Esophagus muscularis mucosa (tissue), 4 donors: ENCODE measurements at regions not wholly inside any gene's neighbourhood (a gene's known extent, or its start where the extent isn't known, plus 50 kb on each side); places are given as distances from the start of the nearest gene placed in this dataset.
A peak's percentile ranks its signal among the peaks of the same experiment; 100 is the strongest.

Experiments
- DNase-seq: peaks from one replicate; pipeline ENCODE4 v3.0.0-alpha.2; 2017; ENCODE audit errors: extremely low spot score
- H3K27ac ChIP-seq, 4 donors: fragments of 200-600 bp; sonication (generic); replicated peaks in 1 of 4; 1 replicate in 3 of 4; 2 replicates in 1 of 4; pipeline ENCODE4 v1.5.1; 2016 to 2019; ENCODE audit warnings: mild to moderate bottlenecking in 1 of 4
- H3K27me3 ChIP-seq, 4 donors: fragments of 200-600 bp; sonication (generic); one replicate each; pipeline versions ENCODE4 v1.5.1 to v1.6.0; 2016 to 2019
- H3K36me3 ChIP-seq, 4 donors: fragments of 200-600 bp; sonication (generic); one replicate each; pipeline ENCODE4 v1.5.1; 2016 to 2019
- H3K4me1 ChIP-seq, 4 donors: fragments of 200-600 bp; sonication (generic); one replicate each; pipeline ENCODE4 v1.5.1; 2016 to 2019
- H3K4me3 ChIP-seq, 4 donors: fragments of 200-600 bp; sonication (generic); 1 replicate in 2 of 4; 2 replicates in 2 of 4; pipeline ENCODE4 v1.5.1; 2016 to 2019; ENCODE audit warnings: mild to moderate bottlenecking in 4 of 4, moderate library complexity in 1 of 4
- H3K9me3 ChIP-seq, 4 donors: fragments of 200-600 bp; sonication (generic); 1 replicate in 3 of 4; 2 replicates in 1 of 4; pipeline ENCODE4 v1.5.1; 2016 to 2019
- EP300 ChIP-seq: sonication (generic); formaldehyde crosslinking; IDR thresholded peaks from one replicate; pipeline ENCODE4 v1.6.1; 2017; ENCODE audit warnings: antibody characterized with exemption
- POLR2A ChIP-seq: fragments of 450-650 bp; IDR thresholded peaks from one replicate; pipeline ENCODE4 v1.6.1; 2017; ENCODE audit warnings: antibody characterized with exemption, moderate library complexity, mild to moderate bottlenecking, low read depth
- POLR2AphosphoS5 ChIP-seq, 2 donors: sonication (generic); formaldehyde crosslinking; IDR thresholded peaks; one replicate each; pipeline ENCODE4 v1.6.1; 2017; ENCODE audit warnings: antibody characterized with exemption in 2 of 2
- WGBS: methylation state at CpG from one replicate; pipeline ENCODE4 v1.1.5; 2018; 5-methylcytosine and 5-hydroxymethylcytosine counted together
- intact Hi-C: fragments of 100-400 bp; cut with DNase I; formaldehyde crosslinking; loops from one replicate; pipeline ENCODE4 v1.15.1; 2023
- TF ChIP-seq, protein P1 (sequence below), 3 experiments: fragments of 200-600 bp in 2 of 3; fragments of 450-650 bp in 1 of 3; sonication (generic) in 2 of 3; IDR thresholded peaks; one replicate each; pipeline ENCODE4 v1.5.1; 2017 to 2019; ENCODE audit warnings: antibody characterized with exemption in 3 of 3, mild to moderate bottlenecking in 2 of 3, moderate library complexity in 1 of 3

DNA sequence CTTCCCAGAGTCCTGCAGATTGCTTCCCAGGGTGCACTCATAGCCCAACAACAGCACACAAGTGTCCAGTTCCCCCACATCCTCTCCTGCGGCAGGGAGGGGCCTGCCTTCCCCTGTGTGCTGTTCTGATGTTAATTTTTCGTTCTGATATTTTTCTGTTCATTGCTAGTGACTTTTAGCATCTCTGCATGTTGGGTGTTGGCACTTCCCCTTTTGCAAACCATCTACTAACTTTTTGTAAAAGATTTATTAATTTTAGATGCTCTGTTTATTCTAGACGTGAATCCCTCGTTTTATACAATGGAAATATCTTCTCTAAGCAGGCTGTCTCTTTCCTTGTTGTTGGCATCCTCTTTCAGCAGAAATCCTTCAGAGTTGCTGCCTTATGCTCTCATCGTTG is 97.3 kb upstream of the DAP start:
- H3K27ac ChIP-seq, result no peak overlapping the region
- intact Hi-C loops, result no loop called here

DNA sequence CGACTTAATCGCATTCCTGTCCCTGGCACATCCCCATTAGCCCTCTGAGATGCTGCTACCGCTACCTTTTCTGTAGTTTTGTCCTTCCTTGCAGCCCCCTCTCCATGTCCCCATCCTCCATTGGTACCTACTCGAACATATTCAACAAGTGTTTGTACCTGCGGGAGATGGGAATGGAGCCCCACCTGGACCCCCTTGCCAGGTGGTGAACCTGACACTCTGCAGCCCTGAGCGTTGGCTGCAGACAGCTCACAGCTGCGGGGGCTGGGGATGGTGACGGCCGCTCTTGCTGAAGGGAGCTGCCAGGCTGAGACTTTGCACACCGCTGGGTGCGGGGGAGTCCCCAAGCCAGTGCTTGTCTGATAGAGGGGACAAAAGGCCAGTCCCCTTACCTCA is 96.3 kb upstream of the DAP start:
- TF ChIP-seq, protein P1, sequence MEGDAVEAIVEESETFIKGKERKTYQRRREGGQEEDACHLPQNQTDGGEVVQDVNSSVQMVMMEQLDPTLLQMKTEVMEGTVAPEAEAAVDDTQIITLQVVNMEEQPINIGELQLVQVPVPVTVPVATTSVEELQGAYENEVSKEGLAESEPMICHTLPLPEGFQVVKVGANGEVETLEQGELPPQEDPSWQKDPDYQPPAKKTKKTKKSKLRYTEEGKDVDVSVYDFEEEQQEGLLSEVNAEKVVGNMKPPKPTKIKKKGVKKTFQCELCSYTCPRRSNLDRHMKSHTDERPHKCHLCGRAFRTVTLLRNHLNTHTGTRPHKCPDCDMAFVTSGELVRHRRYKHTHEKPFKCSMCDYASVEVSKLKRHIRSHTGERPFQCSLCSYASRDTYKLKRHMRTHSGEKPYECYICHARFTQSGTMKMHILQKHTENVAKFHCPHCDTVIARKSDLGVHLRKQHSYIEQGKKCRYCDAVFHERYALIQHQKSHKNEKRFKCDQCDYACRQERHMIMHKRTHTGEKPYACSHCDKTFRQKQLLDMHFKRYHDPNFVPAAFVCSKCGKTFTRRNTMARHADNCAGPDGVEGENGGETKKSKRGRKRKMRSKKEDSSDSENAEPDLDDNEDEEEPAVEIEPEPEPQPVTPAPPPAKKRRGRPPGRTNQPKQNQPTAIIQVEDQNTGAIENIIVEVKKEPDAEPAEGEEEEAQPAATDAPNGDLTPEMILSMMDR (IDR thresholded peaks at IDR 0.05), result peak in 1 of 3 experiments; percentile 17
- TF ChIP-seq EP300, result no peak
- TF ChIP-seq POLR2AphosphoS5 (IDR thresholded peaks at IDR 0.05), result no peak
- intact Hi-C loops, result no loop called here
- peak overlapping the region in 1 of 4 donors; percentile 6 for H3K4me3 ChIP-seq
- no peaks in the 10 kb centered on the region for H3K36me3 ChIP-seq
- H3K9me3 ChIP-seq, result no peaks in the 10 kb centered on the region
- H3K4me1 ChIP-seq, result peaks cover 11 to 30% (median 18%) of the 10 kb centered on the region in 4 donors
- H3K27ac ChIP-seq, result no peak overlapping the region
- WGBS, result 47% methylated on average over 11 of the region's 11 CpGs
- peaks cover 0 to 21% (median 1%) of the 10 kb centered on the region in 4 donors for H3K27me3 ChIP-seq
- DNase-seq, result no peak

More for the DNA sequence above, 97.3 kb upstream of the DAP start:
- TF ChIP-seq POLR2AphosphoS5 (IDR thresholded peaks at IDR 0.05) (no peak), POLR2A (no peak), EP300 (no peak)
- TF ChIP-seq, protein P1 (IDR thresholded peaks at IDR 0.05), result no peak
- H3K4me3 ChIP-seq, result no peak overlapping the region
- H3K9me3 ChIP-seq, result no peaks in the 10 kb centered on the region
- no peaks in the 10 kb centered on the region for H3K36me3 ChIP-seq
- H3K4me1 ChIP-seq, result peaks cover 11 to 30% (median 18%) of the 10 kb centered on the region in 4 donors
- WGBS, result 55% methylated on average over 5 of the region's 5 CpGs
- H3K27me3 ChIP-seq, result peaks cover 0 to 24% (median 1%) of the 10 kb centered on the region in 4 donors
- no peak for DNase-seq

DNA sequence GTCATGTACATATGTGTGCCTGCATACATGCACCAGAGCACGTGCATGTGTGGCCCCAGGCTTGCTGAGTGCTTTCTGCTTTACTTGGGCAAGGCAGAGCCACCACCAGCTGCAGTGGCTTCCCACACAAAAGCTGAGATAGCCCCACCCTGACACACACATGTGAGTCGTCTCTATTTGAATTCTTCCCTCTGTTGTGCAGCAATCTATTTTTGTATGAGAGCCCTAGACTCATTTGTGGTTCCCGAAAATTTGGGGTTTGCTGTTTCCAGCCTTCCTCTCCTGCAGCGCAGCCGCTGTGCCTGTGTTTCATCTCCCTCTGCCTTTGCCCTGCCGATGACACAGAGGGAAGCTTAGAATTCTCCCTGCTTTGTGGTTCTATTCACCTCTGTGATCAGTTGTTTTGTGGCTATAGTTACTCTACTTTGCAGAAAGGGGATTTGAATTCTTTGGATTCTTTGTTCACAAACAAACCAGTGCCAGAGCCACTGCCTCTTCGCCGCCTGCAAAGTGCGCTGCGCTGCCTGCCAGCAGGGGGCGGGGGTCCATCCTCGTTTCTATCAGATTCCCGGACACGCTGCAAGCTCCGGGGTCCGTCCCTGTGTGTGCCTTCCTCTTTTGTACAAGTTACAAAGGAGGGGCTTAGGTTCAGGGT is 95.8 kb upstream of the DAP start:
- Histone ChIP-seq H3K4me3 (peak overlapping the region in 1 of 4 donors; percentile 6), H3K9me3 (no peaks in the 10 kb centered on the region), H3K27ac (no peak overlapping the region), H3K36me3 (no peaks in the 10 kb centered on the region), H3K27me3 (peaks cover 0 to 21% (median 1%) of the 10 kb centered on the region in 4 donors), H3K4me1 (peaks cover 11 to 30% (median 18%) of the 10 kb centered on the region in 4 donors)
- peak; percentile 87 for DNase-seq
- intact Hi-C loops, result no loop called here
- 13% methylated on average over 16 of the region's 16 CpGs for whole genome bisulfite sequencing
- TF ChIP-seq, protein P1 (IDR thresholded peaks at IDR 0.05), result peak; percentile 41 to 71 (median 63)
- TF ChIP-seq POLR2A, result no peak

DNA sequence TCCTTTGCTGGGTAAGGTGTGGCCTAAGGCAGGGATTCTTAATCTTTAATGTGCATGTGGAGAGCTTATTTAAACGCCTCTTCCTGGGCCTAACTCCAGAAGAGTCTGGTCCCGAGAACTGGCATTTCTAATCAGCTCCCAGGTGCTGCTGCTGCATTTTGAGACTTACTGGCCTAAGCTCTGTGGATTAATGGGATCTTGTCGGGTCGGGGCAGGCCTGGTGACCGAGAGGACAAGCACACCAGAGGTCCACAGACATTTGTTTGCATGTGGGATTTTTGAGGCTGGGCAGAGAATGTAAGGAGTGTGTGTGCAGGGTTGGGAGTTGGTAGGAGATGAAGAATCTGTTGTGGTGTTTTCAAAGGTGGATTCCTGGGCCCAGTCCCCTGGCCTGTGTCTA is 95.0 kb upstream of the DAP start:
- H3K4me3 ChIP-seq, result no peak overlapping the region
- H3K36me3 ChIP-seq, result no peaks in the 10 kb centered on the region
- TF ChIP-seq POLR2A, result no peak
- TF ChIP-seq, protein P1 (IDR thresholded peaks at IDR 0.05), result no peak
- TF ChIP-seq EP300, result no peak
- no peak for TF ChIP-seq POLR2AphosphoS5 (IDR thresholded peaks at IDR 0.05)
- no peak overlapping the region for H3K27ac ChIP-seq
- intact Hi-C loops, result no loop called here
- peaks cover 11 to 30% (median 18%) of the 10 kb centered on the region in 4 donors for H3K4me1 ChIP-seq
- no peaks in the 10 kb centered on the region for H3K9me3 ChIP-seq
- WGBS, result 98% methylated on average over 5 of the region's 5 CpGs
- DNase-seq, result peak; percentile 80
- H3K27me3 ChIP-seq, result peaks cover 0 to 21% (median 1%) of the 10 kb centered on the region in 4 donors
